Chondrocyte (in vitro differentiated cells): ENCODE measurements at regions not wholly inside any gene's neighbourhood (a gene's known extent, or its start where the extent isn't known, plus 50 kb on each side); places are given as distances from the start of the nearest gene placed in this dataset.

Experiments
- DNase-seq: peaks from one replicate; pipeline ENCODE4 v3.0.0; 2021; ENCODE audit warnings: mixed read lengths, low spot score
- H3K27ac Mint-ChIP-seq: one replicate; pipeline ENCODE4 v1.8.0; 2021; ENCODE audit warnings: mild to moderate bottlenecking, moderate library complexity, mixed read lengths; ENCODE audit not compliant: unreplicated experiment
- H3K27me3 Mint-ChIP-seq: 2 replicates; pipeline ENCODE4 v1.8.0; 2021; ENCODE audit warnings: low read depth, mixed read lengths
- H3K36me3 Mint-ChIP-seq: 2 replicates; pipeline ENCODE4 v1.8.0; 2021; ENCODE audit warnings: low read depth, mixed read lengths
- H3K4me1 Mint-ChIP-seq: 2 replicates; pipeline ENCODE4 v1.8.0; 2021; ENCODE audit warnings: low read depth, mild to moderate bottlenecking, mixed read lengths
- H3K4me3 Mint-ChIP-seq: one replicate; pipeline ENCODE4 v1.8.0; 2021; ENCODE audit warnings: mild to moderate bottlenecking, moderate library complexity, mixed read lengths; ENCODE audit not compliant: unreplicated experiment
- H3K9me3 Mint-ChIP-seq: 2 replicates; pipeline ENCODE4 v1.8.0; 2021; ENCODE audit warnings: low read depth, mixed read lengths
- CTCF ChIP-seq: fragments of 200-600 bp; sonication (generic); IDR thresholded peaks from 2 replicates; pipeline ENCODE4 v1.5.0; 2021; ENCODE audit warnings: antibody characterized with exemption, mild to moderate bottlenecking, moderate library complexity

DNA sequence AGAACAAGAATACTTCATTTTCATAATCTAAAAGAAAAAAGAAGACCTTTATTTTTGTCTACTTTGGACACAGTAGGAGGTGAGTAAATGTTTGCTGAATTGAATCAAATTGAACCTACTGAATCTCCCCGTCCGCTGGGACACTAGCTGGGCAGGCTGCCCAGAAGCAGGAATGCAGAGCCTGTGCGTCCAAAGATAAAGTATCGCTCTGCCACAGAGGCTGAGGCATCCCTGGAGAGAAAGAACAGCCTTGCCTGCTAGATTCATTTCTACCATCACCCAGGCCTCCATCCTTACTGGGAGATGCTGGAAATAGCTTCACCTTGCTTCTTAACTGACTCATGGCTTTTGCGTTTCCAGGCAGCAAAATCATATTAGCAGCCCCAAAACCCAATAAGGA lies 64.1 kb upstream of the TSPAN11 start:
- peaks cover 8% of the 10 kb centered on the region for H3K9me3 Mint-ChIP-seq

GRCh38 chr12:30859226-30859625 lies 67.3 kb upstream of the TSPAN11 start:
- H3K4me3 Mint-ChIP-seq, result no peak overlapping the region
- no peaks in the 10 kb centered on the region for H3K9me3 Mint-ChIP-seq
- no peaks in the 10 kb centered on the region for H3K36me3 Mint-ChIP-seq
- no peak overlapping the region for H3K27ac Mint-ChIP-seq
- no peak for DNase-seq
- peaks cover 18% of the 10 kb centered on the region for H3K4me1 Mint-ChIP-seq
- peaks cover 8% of the 10 kb centered on the region for H3K27me3 Mint-ChIP-seq
- TF ChIP-seq CTCF, result no peak

More for the DNA sequence above, 64.1 kb upstream of the TSPAN11 start:
- H3K4me1 Mint-ChIP-seq, result peaks cover 18% of the 10 kb centered on the region
- no peak for DNase-seq
- H3K4me3 Mint-ChIP-seq, result no peak overlapping the region
- peak overlapping the region; percentile 64 for H3K27ac Mint-ChIP-seq
- peaks cover 13% of the 10 kb centered on the region for H3K27me3 Mint-ChIP-seq
- no peaks in the 10 kb centered on the region for H3K36me3 Mint-ChIP-seq
- TF ChIP-seq CTCF, result no peak

DNA sequence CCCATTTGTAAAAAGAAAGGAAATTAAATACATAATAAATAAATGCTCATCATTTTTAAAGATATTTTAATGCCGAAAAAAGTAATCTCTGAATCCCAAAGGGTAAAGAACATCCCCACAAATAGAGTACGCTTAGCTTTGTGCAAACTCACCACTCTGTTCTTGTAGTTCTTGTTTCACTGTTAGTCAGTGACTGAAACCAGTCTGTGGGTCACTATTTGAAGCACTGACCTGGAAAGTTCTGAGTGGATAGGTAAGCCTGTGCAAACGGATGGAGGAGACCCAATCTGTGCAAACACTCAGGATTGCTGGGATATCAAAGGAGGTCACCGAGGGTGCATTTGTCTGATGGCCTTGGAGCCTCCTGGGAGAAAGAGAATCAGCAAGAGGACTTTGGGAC lies 68.1 kb upstream of the TSPAN11 start:
- peaks cover 18% of the 10 kb centered on the region for H3K4me1 Mint-ChIP-seq
- H3K27ac Mint-ChIP-seq, result no peak overlapping the region
- H3K4me3 Mint-ChIP-seq, result no peak overlapping the region
- H3K36me3 Mint-ChIP-seq, result no peaks in the 10 kb centered on the region
- no peaks in the 10 kb centered on the region for H3K9me3 Mint-ChIP-seq
- TF ChIP-seq CTCF, result no peak
- peaks cover 8% of the 10 kb centered on the region for H3K27me3 Mint-ChIP-seq
- DNase-seq, result no peak

- DNase-seq, result no peak
- TF ChIP-seq CTCF, result no peak
- peaks cover 18% of the 10 kb centered on the region for H3K27me3 Mint-ChIP-seq
- no peak overlapping the region for H3K27ac Mint-ChIP-seq
- H3K9me3 Mint-ChIP-seq, result no peaks in the 10 kb centered on the region
- H3K36me3 Mint-ChIP-seq, result no peaks in the 10 kb centered on the region
- no peak overlapping the region for H3K4me3 Mint-ChIP-seq
- peaks cover 8% of the 10 kb centered on the region for H3K4me1 Mint-ChIP-seq
Observed at GRCh38 chr12:30853561-30854133, 72.9 kb upstream of the TSPAN11 start.

DNA sequence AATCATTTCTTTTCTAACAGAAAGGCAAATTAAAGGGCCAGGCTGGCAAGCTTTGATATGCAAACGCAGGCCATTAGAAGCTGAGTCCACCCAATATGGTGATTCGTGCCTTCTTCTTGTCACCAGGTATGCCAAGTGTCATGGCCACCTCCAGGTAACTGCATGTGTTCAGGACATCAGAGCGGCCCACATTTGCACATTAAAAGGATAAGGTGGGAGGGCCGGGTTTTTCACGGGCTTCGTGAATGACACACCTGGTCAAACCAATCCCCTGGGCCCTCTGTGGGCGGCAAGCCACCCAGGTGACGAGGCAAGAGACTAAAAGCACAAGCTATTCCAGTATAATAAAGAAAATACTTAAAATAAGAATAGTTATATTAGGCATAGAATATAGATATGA lies 75.9 kb upstream of the TSPAN11 start:
- Mint-ChIP-seq H3K4me3 (no peak overlapping the region), H3K36me3 (no peaks in the 10 kb centered on the region), H3K9me3 (no peaks in the 10 kb centered on the region), H3K27me3 (peaks cover 21% of the 10 kb centered on the region), H3K4me1 (peaks cover 8% of the 10 kb centered on the region), H3K27ac (no peak overlapping the region)
- no peak for DNase-seq
- TF ChIP-seq CTCF, result no peak
